Panc1 (cell line): ENCODE measurements at regions not wholly inside any gene's neighbourhood (a gene's known extent, or its start where the extent isn't known, plus 50 kb on each side); places are given as distances from the start of the nearest gene placed in this dataset.

Source experiments
- ATAC-seq: fragments of 200-7000 bp; cut with Tn5 transposase; 2 replicates; pipeline ENCODE4 v1.9.1; 2020; ENCODE audit warnings: mild to moderate bottlenecking, moderate library complexity
- BruUV-seq: library from RNA; stranded (reverse); fragments of 400-500 nt; replicated peaks from 2 replicates; lab custom pipeline; 2021; lab: Mats Ljungman, UMichigan
- CTCF ChIA-PET: fragments of 300-600 bp; sonication (Branson Sonifier 250); formaldehyde crosslinking; loops from one replicate; lab custom pipeline; 2022; ENCODE audit warnings: antibody characterized with exemption; lab: Charles Lee
- POLR2A ChIA-PET: fragments of 300-600 bp; sonication (Branson Sonifier 250); formaldehyde crosslinking; loops from one replicate; lab custom pipeline; 2022; ENCODE audit warnings: antibody characterized with exemption; lab: Charles Lee
- DNase-seq: peaks from one replicate; pipeline ENCODE4 v3.0.0-alpha.2; 2010; ENCODE audit warnings: low read depth, low spot score
- H3K27ac ChIP-seq: 2 replicates; pipeline ENCODE4 v1.5.1; 2011; ENCODE audit warnings: mild to moderate bottlenecking, low read length, inconsistent platforms
- H3K27me3 ChIP-seq: fragments of 200-500 bp; sonication (Bioruptor generic); 2 replicates; pipeline ENCODE4 v1.6.0; 2014; ENCODE audit warnings: low read length, inconsistent platforms; ENCODE audit not compliant: control insufficient read depth, insufficient read depth
- H3K36me3 ChIP-seq: fragments of 200-500 bp; sonication (Bioruptor generic); 2 replicates; pipeline ENCODE4 v1.5.1; 2014; ENCODE audit warnings: inconsistent platforms, mild to moderate bottlenecking, low read length, moderate library complexity; ENCODE audit not compliant: control insufficient read depth, insufficient read depth
- H3K4me1 ChIP-seq: 2 replicates; pipeline ENCODE4 v1.5.1; 2011; ENCODE audit warnings: inconsistent platforms, mild to moderate bottlenecking, low read length, moderate library complexity; ENCODE audit not compliant: control insufficient read depth, insufficient read depth
- H3K4me3 ChIP-seq, 2 experiments: 2 replicates each; pipeline ENCODE4 v1.5.1; 2011 to 2012; ENCODE audit warnings: low read depth in 2 of 2, low read length in 2 of 2, mild to moderate bottlenecking in 2 of 2, inconsistent platforms in 1 of 2, moderate library complexity in 1 of 2
- H3K9me3 ChIP-seq: fragments of 200-500 bp; sonication (Bioruptor generic); 2 replicates; pipeline ENCODE4 v1.5.1; 2014; ENCODE audit warnings: low read depth, mild to moderate bottlenecking, inconsistent platforms, low read length, moderate library complexity; ENCODE audit not compliant: control insufficient read depth, insufficient read depth
- POLR2AphosphoS5 ChIP-seq: IDR thresholded peaks from 2 replicates; pipeline ENCODE4 v1.6.1; 2012; ENCODE audit warnings: mild to moderate bottlenecking, low read depth, low read length, moderate library complexity
- SIN3A ChIP-seq: IDR thresholded peaks from 2 replicates; pipeline ENCODE4 v1.6.1; 2012; ENCODE audit warnings: low read depth, mild to moderate bottlenecking, low read length, moderate library complexity, borderline replicate concordance; ENCODE audit not compliant: insufficient read depth
- TCF7L2 ChIP-seq: IDR thresholded peaks from 2 replicates; pipeline ENCODE4 v1.6.1; 2011; ENCODE audit warnings: mild to moderate bottlenecking, low read depth, low read length, inconsistent platforms
- in situ Hi-C: cut with HindIII; loops from 2 replicates; pipeline ENCODE4 v1.10.0; 2016; ENCODE audit warnings: low sequenced_read_pairs, low pct_unique_long_range_greater_than_20kb
- intact Hi-C: fragments of 100-400 bp; cut with micrococcal nuclease; formaldehyde crosslinking; loops from one replicate; pipeline ENCODE4 v1.10.0; 2022; ENCODE audit not compliant: unreplicated experiment
- TF ChIP-seq, protein P1 (sequence below): fragments of 450-650 bp; IDR thresholded peaks from 2 replicates; pipeline ENCODE4 v1.5.1; 2017; ENCODE audit warnings: mild to moderate bottlenecking
- TF ChIP-seq, protein P2 (sequence below), 2 experiments: IDR thresholded peaks; 2 replicates each; pipeline ENCODE4 v1.6.1; 2011 to 2012; ENCODE audit warnings: low read depth in 2 of 2, control low read depth in 1 of 2, low read length in 1 of 2, mild to moderate bottlenecking in 1 of 2, moderate library complexity in 1 of 2; ENCODE audit not compliant: insufficient read depth in 1 of 2

DNA sequence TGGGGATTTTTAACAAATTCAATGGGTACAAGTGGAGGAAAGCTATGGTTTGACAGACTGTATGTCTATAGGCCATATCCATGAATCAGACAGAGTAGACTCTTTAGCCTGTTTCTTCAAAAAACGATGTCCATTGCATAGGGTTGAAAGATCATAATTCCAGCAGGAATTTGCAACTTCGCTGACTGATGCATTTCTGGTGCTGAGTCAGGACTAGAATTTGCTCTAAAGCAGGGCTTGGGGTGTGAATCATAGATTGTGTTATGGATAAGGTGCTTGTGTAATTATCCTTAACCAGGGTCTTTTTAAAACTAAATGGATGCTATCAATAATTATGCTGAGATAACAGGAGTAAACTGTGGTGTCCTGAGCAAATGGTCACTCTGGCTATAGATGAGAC, 200.4 kb upstream of the TBC1D5 start:
- H3K27ac ChIP-seq = no peak overlapping the region
- no peak for ATAC-seq
- in situ Hi-C loops = no loop called here
- no peak for TF ChIP-seq POLR2AphosphoS5
- no peak for TF ChIP-seq TCF7L2
- TF ChIP-seq, protein P1, sequence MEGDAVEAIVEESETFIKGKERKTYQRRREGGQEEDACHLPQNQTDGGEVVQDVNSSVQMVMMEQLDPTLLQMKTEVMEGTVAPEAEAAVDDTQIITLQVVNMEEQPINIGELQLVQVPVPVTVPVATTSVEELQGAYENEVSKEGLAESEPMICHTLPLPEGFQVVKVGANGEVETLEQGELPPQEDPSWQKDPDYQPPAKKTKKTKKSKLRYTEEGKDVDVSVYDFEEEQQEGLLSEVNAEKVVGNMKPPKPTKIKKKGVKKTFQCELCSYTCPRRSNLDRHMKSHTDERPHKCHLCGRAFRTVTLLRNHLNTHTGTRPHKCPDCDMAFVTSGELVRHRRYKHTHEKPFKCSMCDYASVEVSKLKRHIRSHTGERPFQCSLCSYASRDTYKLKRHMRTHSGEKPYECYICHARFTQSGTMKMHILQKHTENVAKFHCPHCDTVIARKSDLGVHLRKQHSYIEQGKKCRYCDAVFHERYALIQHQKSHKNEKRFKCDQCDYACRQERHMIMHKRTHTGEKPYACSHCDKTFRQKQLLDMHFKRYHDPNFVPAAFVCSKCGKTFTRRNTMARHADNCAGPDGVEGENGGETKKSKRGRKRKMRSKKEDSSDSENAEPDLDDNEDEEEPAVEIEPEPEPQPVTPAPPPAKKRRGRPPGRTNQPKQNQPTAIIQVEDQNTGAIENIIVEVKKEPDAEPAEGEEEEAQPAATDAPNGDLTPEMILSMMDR = no peak
- TF ChIP-seq, protein P2, sequence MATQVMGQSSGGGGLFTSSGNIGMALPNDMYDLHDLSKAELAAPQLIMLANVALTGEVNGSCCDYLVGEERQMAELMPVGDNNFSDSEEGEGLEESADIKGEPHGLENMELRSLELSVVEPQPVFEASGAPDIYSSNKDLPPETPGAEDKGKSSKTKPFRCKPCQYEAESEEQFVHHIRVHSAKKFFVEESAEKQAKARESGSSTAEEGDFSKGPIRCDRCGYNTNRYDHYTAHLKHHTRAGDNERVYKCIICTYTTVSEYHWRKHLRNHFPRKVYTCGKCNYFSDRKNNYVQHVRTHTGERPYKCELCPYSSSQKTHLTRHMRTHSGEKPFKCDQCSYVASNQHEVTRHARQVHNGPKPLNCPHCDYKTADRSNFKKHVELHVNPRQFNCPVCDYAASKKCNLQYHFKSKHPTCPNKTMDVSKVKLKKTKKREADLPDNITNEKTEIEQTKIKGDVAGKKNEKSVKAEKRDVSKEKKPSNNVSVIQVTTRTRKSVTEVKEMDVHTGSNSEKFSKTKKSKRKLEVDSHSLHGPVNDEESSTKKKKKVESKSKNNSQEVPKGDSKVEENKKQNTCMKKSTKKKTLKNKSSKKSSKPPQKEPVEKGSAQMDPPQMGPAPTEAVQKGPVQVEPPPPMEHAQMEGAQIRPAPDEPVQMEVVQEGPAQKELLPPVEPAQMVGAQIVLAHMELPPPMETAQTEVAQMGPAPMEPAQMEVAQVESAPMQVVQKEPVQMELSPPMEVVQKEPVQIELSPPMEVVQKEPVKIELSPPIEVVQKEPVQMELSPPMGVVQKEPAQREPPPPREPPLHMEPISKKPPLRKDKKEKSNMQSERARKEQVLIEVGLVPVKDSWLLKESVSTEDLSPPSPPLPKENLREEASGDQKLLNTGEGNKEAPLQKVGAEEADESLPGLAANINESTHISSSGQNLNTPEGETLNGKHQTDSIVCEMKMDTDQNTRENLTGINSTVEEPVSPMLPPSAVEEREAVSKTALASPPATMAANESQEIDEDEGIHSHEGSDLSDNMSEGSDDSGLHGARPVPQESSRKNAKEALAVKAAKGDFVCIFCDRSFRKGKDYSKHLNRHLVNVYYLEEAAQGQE (IDR thresholded peaks at IDR 0.05; ENCODE audit: insufficient read depth in 1 of 2, low read depth in 2 of 2, low read length in 1 of 2) = no peak
- no peak for TF ChIP-seq SIN3A
- intact Hi-C loops = no loop called here
- H3K27me3 ChIP-seq = no peaks in the 10 kb centered on the region
- no peaks in the 10 kb centered on the region for H3K4me1 ChIP-seq
- H3K9me3 ChIP-seq = no peaks in the 10 kb centered on the region
- H3K4me3 ChIP-seq = no peak overlapping the region
- ChIA-PET POLR2A (no interaction called here), CTCF (no interaction called here)
- no TSS peak for BruUV-seq
- no peak for DNase-seq
- H3K36me3 ChIP-seq = no peaks in the 10 kb centered on the region; the same call in 1 of the 2 replicates

DNA sequence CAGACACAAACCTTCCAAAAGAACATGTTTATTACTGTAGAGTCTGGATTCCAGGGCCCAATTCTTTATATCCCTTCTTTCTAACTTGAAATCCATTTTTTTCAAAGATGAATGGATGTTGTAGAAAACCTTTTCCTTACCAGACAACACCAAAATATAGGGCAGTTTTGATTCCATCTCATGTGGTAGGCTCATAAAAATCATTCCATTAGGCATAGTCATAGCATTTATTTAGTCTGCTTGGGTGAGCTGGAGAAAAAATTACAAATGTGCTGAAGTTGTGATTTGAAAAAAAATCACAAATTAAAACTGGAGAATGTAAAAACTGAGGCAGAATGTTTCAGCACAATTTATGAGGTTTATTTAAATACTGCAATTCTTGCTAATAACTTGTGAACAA, 199.3 kb upstream of the TBC1D5 start:
- BruUV-seq = no TSS peak
- H3K36me3 ChIP-seq = no peaks in the 10 kb centered on the region; the same call in 1 of the 2 replicates
- ChIA-PET POLR2A (no interaction called here), CTCF (no interaction called here)
- intact Hi-C loops (no loop called here), in situ Hi-C loops (no loop called here)
- ATAC-seq (no peak), DNase-seq (no peak)
- H3K4me1 ChIP-seq = no peaks in the 10 kb centered on the region
- no peaks in the 10 kb centered on the region for H3K27me3 ChIP-seq
- TF ChIP-seq, protein P2 (IDR thresholded peaks at IDR 0.05; ENCODE audit: insufficient read depth in 1 of 2, low read depth in 2 of 2, low read length in 1 of 2) = no peak
- no peak for TF ChIP-seq SIN3A
- TF ChIP-seq, protein P1 = no peak
- TF ChIP-seq POLR2AphosphoS5 = no peak
- TF ChIP-seq TCF7L2 = no peak
- H3K27ac ChIP-seq = no peak overlapping the region
- H3K9me3 ChIP-seq = no peaks in the 10 kb centered on the region
- no peak overlapping the region for H3K4me3 ChIP-seq
